Esophagus muscularis mucosa (tissue), 4 donors: ENCODE measurements at regions not wholly inside any gene's neighbourhood (a gene's known extent, or its start where the extent isn't known, plus 50 kb on each side); places are given as distances from the start of the nearest gene placed in this dataset.

Experiments used
- DNase-seq: peaks from one replicate; pipeline ENCODE4 v3.0.0-alpha.2; 2017; ENCODE audit errors: extremely low spot score
- H3K27ac ChIP-seq, 4 donors: fragments of 200-600 bp; sonication (generic); replicated peaks in 1 of 4; 1 replicate in 3 of 4; 2 replicates in 1 of 4; pipeline ENCODE4 v1.5.1; 2016 to 2019; ENCODE audit warnings: mild to moderate bottlenecking in 1 of 4
- H3K27me3 ChIP-seq, 4 donors: fragments of 200-600 bp; sonication (generic); one replicate each; pipeline versions ENCODE4 v1.5.1 to v1.6.0; 2016 to 2019
- H3K36me3 ChIP-seq, 4 donors: fragments of 200-600 bp; sonication (generic); one replicate each; pipeline ENCODE4 v1.5.1; 2016 to 2019
- H3K4me1 ChIP-seq, 4 donors: fragments of 200-600 bp; sonication (generic); one replicate each; pipeline ENCODE4 v1.5.1; 2016 to 2019
- H3K4me3 ChIP-seq, 4 donors: fragments of 200-600 bp; sonication (generic); 1 replicate in 2 of 4; 2 replicates in 2 of 4; pipeline ENCODE4 v1.5.1; 2016 to 2019; ENCODE audit warnings: mild to moderate bottlenecking in 4 of 4, moderate library complexity in 1 of 4
- H3K9me3 ChIP-seq, 4 donors: fragments of 200-600 bp; sonication (generic); 1 replicate in 3 of 4; 2 replicates in 1 of 4; pipeline ENCODE4 v1.5.1; 2016 to 2019
- CTCF ChIP-seq, 3 experiments: fragments of 200-600 bp in 2 of 3; fragments of 450-650 bp in 1 of 3; sonication (generic) in 2 of 3; IDR thresholded peaks; one replicate each; pipeline ENCODE4 v1.5.1; 2017 to 2019; ENCODE audit warnings: antibody characterized with exemption in 3 of 3, mild to moderate bottlenecking in 2 of 3, moderate library complexity in 1 of 3
- EP300 ChIP-seq: sonication (generic); formaldehyde crosslinking; IDR thresholded peaks from one replicate; pipeline ENCODE4 v1.6.1; 2017; ENCODE audit warnings: antibody characterized with exemption
- POLR2A ChIP-seq: fragments of 450-650 bp; IDR thresholded peaks from one replicate; pipeline ENCODE4 v1.6.1; 2017; ENCODE audit warnings: antibody characterized with exemption, moderate library complexity, mild to moderate bottlenecking, low read depth
- POLR2AphosphoS5 ChIP-seq, 2 donors: sonication (generic); formaldehyde crosslinking; IDR thresholded peaks; one replicate each; pipeline ENCODE4 v1.6.1; 2017; ENCODE audit warnings: antibody characterized with exemption in 2 of 2
- WGBS: methylation state at CpG from one replicate; pipeline ENCODE4 v1.1.5; 2018; 5-methylcytosine and 5-hydroxymethylcytosine counted together
- intact Hi-C: fragments of 100-400 bp; cut with DNase I; formaldehyde crosslinking; loops from one replicate; pipeline ENCODE4 v1.15.1; 2023

DNA sequence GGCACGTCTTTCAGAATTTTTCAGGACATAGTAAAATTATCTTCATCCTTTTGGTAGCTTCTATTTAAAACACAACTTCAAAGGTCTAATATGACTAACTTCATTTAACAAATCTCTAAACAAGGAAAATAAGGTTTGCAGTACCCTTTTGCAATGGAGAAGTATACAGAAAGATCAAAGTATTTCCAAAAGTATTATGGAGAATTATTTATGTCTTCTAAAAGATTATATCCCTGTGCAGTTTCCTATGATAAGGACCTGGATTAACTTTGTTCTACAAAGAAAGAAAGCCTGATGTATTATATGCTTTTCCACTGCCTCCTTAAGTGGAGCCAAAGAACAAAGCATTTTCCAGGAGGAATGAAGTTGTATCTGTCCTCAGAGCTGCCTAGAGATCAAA is 353.0 kb upstream of the RUNX1 start:
- Histone ChIP-seq H3K9me3 (no peaks in the 10 kb centered on the region), H3K4me1 (no peaks in the 10 kb centered on the region), H3K27ac (no peak overlapping the region), H3K27me3 (peaks cover 0 to 17% (median 0%) of the 10 kb centered on the region in 4 donors), H3K4me3 (no peak overlapping the region), H3K36me3 (no peaks in the 10 kb centered on the region)
- TF ChIP-seq CTCF (IDR thresholded peaks at IDR 0.05): no peak
- no peak for DNase-seq
- WGBS: 87% methylated on average over 1 of the region's 1 CpG
- intact Hi-C loops: loop anchor here (5.0 kb wide), 2 partner anchors 510 to 655 kb away; no protein-coding TSS in a partner anchor

DNA sequence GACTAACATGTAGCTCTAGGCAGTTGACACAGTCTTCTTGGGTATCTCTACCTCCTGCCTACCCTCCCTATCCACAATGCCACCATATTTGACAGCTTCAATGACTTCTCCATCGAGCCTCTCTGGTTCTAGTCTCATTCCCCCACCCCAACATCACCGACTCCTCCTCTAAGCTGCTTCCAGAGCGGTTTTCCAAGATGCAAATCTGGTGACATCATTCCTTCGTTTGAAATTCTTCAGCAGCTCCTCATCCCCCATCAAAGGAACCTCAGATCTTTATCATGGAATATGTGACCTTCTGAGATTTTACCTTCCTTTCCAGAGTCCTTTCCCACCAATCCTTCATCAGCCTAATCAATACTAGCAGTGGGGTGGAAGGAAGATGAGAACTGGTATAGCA is 352.4 kb upstream of the RUNX1 start:
- no peak for TF ChIP-seq POLR2AphosphoS5 (IDR thresholded peaks at IDR 0.05)
- TF ChIP-seq CTCF (IDR thresholded peaks at IDR 0.05): no peak
- no peak for TF ChIP-seq EP300
- TF ChIP-seq POLR2A: no peak
- Histone ChIP-seq H3K4me1 (no peaks in the 10 kb centered on the region), H3K4me3 (no peak overlapping the region), H3K27ac (no peak overlapping the region), H3K27me3 (peaks cover 0 to 18% (median 0%) of the 10 kb centered on the region in 4 donors), H3K36me3 (no peaks in the 10 kb centered on the region), H3K9me3 (no peaks in the 10 kb centered on the region)
- intact Hi-C loops: loop anchor here (5.0 kb wide), 2 partner anchors 509 to 654 kb away; no protein-coding TSS in a partner anchor
- no peak for DNase-seq
- 76% methylated on average over 4 of the region's 4 CpGs for WGBS

- WGBS: 50% methylated on average over 8 of the region's 8 CpGs
- intact Hi-C loops: loop anchor here (5.0 kb wide), 2 partner anchors 508 to 653 kb away; no protein-coding TSS in a partner anchor
- no peaks in the 10 kb centered on the region for H3K36me3 ChIP-seq
- H3K4me3 ChIP-seq: no peak overlapping the region
- H3K27ac ChIP-seq: no peak overlapping the region
- TF ChIP-seq POLR2A (no peak), POLR2AphosphoS5 (IDR thresholded peaks at IDR 0.05) (no peak), CTCF (IDR thresholded peaks at IDR 0.05) (peak; percentile 25 to 34 (median 32))
- no peak for DNase-seq
- peaks cover 0 to 14% (median 0%) of the 10 kb centered on the region in 4 donors for H3K27me3 ChIP-seq
- H3K9me3 ChIP-seq: no peaks in the 10 kb centered on the region
- no peaks in the 10 kb centered on the region for H3K4me1 ChIP-seq
Observed at GRCh38 chr21:35400233-35400939, 351.3 kb upstream of the RUNX1 start.

DNA sequence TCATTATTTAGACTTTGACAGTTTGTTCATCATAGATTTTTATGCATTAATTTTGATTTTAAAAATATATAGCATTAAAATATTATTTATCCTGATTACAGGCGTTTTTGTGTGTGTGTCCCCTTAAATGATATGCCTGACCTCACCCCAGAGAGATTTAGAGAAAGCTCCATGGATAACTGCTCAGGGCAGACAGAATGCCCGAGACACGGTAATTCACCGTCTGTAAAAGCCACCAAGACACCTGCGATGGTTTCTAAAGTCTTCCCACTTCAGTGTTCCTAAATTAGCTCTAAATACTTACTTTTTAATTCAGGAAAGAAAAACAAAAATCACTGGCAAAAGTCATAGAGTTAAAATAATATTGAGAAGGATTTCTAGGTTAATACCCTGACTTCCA is 350.6 kb upstream of the RUNX1 start:
- H3K27me3 ChIP-seq: peaks cover 0 to 13% (median 0%) of the 10 kb centered on the region in 4 donors
- H3K9me3 ChIP-seq: no peaks in the 10 kb centered on the region
- no peaks in the 10 kb centered on the region for H3K4me1 ChIP-seq
- H3K27ac ChIP-seq: no peak overlapping the region
- intact Hi-C loops: loop anchor here (5.0 kb wide), 2 partner anchors 507 to 652 kb away; no protein-coding TSS in a partner anchor
- TF ChIP-seq POLR2A: no peak
- TF ChIP-seq CTCF (IDR thresholded peaks at IDR 0.05): no peak
- TF ChIP-seq POLR2AphosphoS5 (IDR thresholded peaks at IDR 0.05): no peak
- no peak for TF ChIP-seq EP300
- H3K36me3 ChIP-seq: no peaks in the 10 kb centered on the region
- H3K4me3 ChIP-seq: no peak overlapping the region
- 63% methylated on average over 5 of the region's 5 CpGs for WGBS
- DNase-seq: no peak
